ENCODE measurements at regions not wholly inside any gene's neighbourhood (a gene's known extent, or its start where the extent isn't known, plus 50 kb on each side); places are given as distances from the start of the nearest gene placed in this dataset.

DNA sequence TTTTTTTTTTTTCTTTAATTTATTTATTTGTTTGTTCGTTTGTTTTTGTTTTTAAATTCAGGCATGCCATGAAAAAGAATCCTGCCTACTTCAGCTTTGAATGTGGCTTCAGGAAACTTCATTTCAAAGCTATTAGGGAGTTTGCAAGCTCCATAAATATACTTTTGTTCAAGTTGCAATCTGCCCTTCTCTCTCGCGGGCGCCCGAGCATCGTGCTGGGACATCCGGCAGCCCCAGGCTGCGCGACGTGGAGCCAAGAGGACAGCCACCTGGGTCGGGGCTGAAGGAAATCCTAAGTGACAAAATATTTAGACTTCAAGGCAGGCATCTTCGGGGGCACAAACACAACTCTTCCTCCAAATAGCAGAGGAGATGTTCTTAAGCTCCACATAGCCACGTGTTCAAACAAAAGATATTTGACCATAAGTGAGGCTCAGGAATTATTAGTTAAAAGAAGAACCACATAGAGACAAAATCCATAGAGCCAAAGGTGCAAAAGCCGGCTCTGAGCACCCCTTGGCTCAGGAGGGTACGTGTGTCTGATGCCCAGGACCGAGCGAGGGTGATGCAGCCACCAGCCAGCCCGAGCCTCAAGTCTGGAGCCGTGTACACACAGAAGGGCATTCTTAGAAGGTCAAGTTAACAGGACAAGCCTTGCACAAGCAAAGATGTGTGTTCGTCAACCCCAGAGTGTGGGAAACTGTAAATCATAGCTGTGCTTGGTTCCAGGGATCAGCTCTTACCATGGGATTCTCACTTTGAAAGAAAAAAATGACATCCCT lies 256.5 kb upstream of the SALL3 start:
- no peak for DNase-seq (ENCODE audit: low read depth)
- TF ChIP-seq, protein P1, sequence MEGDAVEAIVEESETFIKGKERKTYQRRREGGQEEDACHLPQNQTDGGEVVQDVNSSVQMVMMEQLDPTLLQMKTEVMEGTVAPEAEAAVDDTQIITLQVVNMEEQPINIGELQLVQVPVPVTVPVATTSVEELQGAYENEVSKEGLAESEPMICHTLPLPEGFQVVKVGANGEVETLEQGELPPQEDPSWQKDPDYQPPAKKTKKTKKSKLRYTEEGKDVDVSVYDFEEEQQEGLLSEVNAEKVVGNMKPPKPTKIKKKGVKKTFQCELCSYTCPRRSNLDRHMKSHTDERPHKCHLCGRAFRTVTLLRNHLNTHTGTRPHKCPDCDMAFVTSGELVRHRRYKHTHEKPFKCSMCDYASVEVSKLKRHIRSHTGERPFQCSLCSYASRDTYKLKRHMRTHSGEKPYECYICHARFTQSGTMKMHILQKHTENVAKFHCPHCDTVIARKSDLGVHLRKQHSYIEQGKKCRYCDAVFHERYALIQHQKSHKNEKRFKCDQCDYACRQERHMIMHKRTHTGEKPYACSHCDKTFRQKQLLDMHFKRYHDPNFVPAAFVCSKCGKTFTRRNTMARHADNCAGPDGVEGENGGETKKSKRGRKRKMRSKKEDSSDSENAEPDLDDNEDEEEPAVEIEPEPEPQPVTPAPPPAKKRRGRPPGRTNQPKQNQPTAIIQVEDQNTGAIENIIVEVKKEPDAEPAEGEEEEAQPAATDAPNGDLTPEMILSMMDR (conservative IDR thresholded peaks at IDR 0.05; ENCODE audit: low read length), result no peak
- H3K4me3 ChIP-seq (ENCODE audit: low read length), result no peak overlapping the region

- H3K4me3 ChIP-seq (ENCODE audit: low read length), result no peak overlapping the region
- no peak for DNase-seq (ENCODE audit: low read depth)
- TF ChIP-seq, protein P1 (conservative IDR thresholded peaks at IDR 0.05; ENCODE audit: low read length), result no peak
Measured at GRCh38 chr18:78724214-78724914, 255.3 kb upstream of the SALL3 start.

DNA sequence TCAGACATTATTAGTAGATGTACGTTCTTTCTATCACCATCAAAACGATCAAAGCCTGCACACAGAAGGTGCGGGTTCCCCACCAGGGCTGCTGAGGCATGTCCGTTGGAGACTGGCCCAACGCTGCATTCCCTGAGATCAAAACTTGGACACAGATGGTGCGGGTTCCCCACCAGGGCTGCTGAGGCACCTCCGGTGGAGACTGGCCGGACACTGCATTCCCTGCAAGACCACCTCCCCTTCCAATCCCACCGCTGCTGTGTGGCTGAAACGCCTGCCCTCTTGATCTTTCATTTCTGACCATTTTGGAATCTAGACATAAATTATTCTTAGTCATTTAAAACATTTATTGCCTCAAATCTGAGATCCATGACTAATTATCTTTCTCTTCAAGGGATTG lies 254.2 kb upstream of the SALL3 start:
- DNase-seq (ENCODE audit: low read depth), result no peak
- no peak overlapping the region for H3K4me3 ChIP-seq (ENCODE audit: low read length)
- TF ChIP-seq, protein P1 (conservative IDR thresholded peaks at IDR 0.05; ENCODE audit: low read length), result no peak

- TF ChIP-seq, protein P1 (conservative IDR thresholded peaks at IDR 0.05; ENCODE audit: low read length), result no peak
- no peak overlapping the region for H3K4me3 ChIP-seq (ENCODE audit: low read length)
- no peak for DNase-seq (ENCODE audit: low read depth)
Measured at GRCh38 chr18:78726326-78727056, 253.1 kb upstream of the SALL3 start.

GRCh38 chr18:78727057-78727739 lies 252.4 kb upstream of the SALL3 start:
- no peak for DNase-seq (ENCODE audit: low read depth)
- TF ChIP-seq, protein P1 (conservative IDR thresholded peaks at IDR 0.05; ENCODE audit: low read length), result no peak
- H3K4me3 ChIP-seq (ENCODE audit: low read length), result no peak overlapping the region

GRCh38 chr18:78727877-78728783 lies 251.5 kb upstream of the SALL3 start:
- TF ChIP-seq, protein P1 (conservative IDR thresholded peaks at IDR 0.05; ENCODE audit: low read length), result no peak
- no peak overlapping the region for H3K4me3 ChIP-seq (ENCODE audit: low read length)

More at GRCh38 chr18:78727877-78728783, 251.5 kb upstream of the SALL3 start:
- DNase-seq (ENCODE audit: low read depth), result no peak

Measured in AG10803 (cell line).